Hippocampal formation (tissue), 2 donors: ENCODE measurements at regions not wholly inside any gene's neighbourhood (a gene's known extent, or its start where the extent isn't known, plus 50 kb on each side); places are given as distances from the start of the nearest gene placed in this dataset.
"Not testable (repeated sequence)": the region's sequence is repeated elsewhere in the genome, so short reads cannot be mapped to it uniquely, and the experiment has no call there.

ENCODE experiments used
- DNase-seq, 2 donors: peaks; one replicate each; lab custom pipeline; 2025; lab: John Stamatoyannopoulos, UW

DNA sequence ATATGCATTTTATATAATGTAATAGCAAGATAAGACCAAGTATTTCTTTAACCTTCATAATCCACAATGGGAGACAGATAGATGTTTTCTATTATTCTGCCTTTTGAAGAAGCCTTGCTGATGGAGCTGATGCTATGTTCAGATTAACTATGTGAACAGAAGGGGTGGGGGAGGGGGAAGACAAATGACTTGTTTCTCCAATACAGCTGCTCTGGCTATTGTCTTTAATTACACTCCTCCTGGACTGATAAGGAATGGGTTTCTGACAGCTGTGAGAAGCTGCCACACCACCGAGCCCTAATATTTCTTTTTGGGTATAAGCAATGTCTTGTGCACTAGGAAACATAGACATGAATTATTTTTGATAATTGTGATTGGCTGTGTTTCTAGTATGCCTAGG lies 62.0 kb downstream of the CAVIN4 start:
- no peak for DNase-seq

GRCh38 chr9:100640447-100641050 lies 62.7 kb downstream of the CAVIN4 start:
- no peak for DNase-seq

- no peak for DNase-seq
Observed at GRCh38 chr9:100641166-100641565, 63.3 kb downstream of the CAVIN4 start.

DNA sequence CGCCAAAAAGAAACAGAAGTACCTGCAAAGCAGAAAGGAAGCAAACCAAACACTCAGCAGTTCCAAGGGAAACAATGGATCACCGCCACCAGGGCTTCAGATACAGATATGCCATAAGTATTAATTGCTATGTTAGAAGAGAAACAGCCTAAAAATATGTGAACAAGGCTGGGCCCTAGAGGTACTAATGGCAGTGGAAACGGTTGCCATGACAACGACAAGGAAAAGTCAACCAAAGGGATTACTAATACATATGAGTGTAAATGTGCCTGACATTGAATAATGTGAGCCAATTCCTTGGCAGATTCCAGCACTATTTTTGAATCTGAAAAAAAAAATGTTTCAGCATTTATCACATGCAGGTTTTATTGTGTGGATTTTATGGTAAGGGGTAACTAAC lies 75.0 kb downstream of the CAVIN4 start:
- DNase-seq: no peak

- no peak for DNase-seq
Observed at GRCh38 chr9:100653643-100654334, 75.9 kb downstream of the CAVIN4 start.

- DNase-seq: not testable (repeated sequence)
Observed at GRCh38 chr9:100656851-100657250, 79.0 kb downstream of the CAVIN4 start.

DNA sequence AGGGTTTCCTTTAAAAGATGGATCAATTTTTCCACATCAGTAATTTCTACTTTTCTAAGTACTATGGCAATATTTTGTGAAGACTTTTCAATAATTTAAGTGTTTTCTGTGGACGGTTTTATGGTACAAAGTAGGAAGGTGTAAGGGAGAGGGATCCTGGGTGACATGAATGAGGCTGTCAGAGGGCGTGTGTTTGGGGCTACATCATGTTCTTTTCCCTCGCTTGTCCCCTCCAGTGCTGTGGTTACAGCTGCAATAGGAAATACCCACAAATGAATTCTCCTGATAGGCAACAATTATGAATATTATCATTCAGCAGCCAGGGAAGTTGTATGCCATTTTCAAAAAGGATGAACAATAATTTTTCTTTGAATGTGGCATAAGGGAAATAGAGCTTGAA lies 83.8 kb downstream of the CAVIN4 start:
- no peak for DNase-seq

- DNase-seq: no peak
Observed at GRCh38 chr9:100662122-100662521, 84.2 kb downstream of the CAVIN4 start.

DNA sequence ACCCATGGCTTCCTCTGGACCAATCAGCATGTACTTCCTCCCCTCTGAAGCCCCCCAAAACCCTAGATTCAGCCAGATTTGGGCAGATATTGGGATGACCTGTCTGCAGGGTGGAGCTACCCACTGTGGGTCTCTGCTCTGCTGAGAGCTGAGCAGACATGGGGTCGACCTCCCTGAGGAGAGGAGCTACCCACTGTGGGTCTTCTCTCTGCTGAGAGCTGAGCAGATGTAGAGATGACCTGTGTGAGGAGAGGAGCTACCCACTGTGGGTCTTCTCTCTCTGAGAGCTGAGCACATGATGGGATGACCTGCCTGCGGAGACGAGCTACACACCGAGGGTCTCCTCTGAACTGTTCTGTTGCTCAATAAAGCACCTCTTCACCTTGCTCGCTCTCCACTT lies 89.6 kb downstream of the CAVIN4 start:
- DNase-seq: no peak

GRCh38 chr9:100668024-100668423 lies 90.1 kb downstream of the CAVIN4 start:
- DNase-seq: no peak

DNA sequence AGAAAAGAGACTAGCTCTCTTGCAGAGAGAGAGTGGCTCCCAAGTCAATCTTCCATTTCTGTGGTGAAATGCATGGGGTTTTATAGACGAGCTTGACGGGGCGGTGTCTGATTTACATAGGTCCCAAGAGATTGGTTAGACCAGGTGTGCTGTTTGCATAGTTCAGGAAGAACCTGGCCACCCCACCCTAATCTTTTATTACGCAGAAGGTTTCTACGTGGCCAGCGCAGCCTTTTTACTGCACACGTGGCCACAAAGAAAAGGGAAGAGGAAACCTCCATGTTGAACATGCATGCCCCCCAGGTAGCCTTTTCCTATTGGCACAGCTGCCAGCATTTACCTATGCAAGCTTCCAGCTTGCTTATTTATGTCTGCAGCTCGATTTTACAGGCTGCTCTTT lies 92.1 kb downstream of the CAVIN4 start:
- no peak for DNase-seq

- DNase-seq: no peak
Observed at GRCh38 chr9:100670719-100671118, 92.8 kb downstream of the CAVIN4 start.

- no peak for DNase-seq
Observed at GRCh38 chr9:100671898-100672297, 94.0 kb downstream of the CAVIN4 start.

GRCh38 chr9:100673249-100673648 lies 95.4 kb downstream of the CAVIN4 start:
- DNase-seq: no peak

DNA sequence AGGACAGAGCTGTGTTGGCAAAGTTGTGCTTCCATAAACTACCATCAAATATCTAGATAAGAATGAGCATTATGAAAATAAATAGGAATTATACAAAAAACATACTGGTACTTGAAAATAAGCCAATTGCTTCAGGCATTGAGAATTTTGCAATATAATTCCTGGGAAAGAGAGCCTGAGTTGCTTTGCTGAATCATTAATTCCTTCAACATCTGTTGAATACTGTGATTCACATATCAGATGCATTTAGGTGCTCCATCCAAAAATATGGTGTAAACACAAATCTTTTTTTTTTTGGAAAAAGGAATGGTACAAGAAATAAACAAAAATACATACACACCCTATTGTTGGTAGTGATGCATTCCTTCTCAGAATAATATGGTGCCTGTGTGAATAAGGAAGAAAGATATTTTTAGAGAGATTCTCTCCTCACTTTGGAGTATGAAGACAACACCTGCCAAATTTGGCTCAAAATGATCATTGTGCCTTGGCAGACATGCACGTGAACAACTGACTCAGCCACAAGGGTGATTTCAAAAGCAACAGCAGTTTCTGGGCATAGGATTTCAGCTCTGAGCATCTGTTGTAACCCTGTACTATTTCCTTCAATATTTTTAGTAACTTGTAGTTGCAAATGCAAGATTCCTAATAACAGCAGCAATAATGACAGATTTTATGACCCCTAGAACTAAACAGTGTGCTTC lies 96.7 kb downstream of the CAVIN4 start:
- DNase-seq: no peak

DNA sequence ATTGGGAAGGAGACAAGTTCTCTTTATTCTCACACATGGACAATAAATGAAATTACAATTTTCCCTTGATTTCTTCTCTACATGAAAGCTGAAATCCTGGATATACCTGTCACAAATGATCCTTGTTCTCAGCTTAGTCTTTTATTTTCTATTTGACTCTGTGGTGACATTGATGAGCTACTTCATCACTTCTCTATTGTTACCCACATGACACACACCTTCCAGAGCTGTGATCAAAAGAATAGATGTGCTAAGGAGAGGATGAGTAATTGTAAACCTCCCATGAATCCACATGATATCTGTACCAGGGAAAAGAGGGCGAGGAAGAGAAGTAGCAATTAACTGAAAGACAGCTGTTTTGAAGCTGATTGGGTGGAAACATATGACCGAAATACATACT lies 102.0 kb downstream of the CAVIN4 start:
- no peak for DNase-seq

DNA sequence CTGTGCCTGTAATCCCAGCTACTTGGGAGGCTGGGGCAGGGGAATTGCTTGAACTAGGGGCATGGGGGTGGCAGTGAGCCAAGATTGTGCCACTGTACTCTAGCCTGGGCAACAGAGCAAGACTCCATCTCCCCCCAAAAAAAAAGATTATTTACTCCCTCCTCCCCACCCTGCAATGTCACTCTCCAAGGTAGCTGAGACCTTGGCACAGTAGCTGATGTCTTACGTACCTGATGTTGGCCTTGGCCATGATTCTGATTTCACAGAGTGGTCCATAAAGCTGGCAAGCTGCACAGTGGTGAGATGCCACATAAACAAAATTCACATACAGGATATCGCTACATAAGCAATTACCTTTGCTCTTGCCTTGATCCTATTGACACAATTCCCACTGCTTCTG lies 108.5 kb downstream of the CAVIN4 start:
- DNase-seq: no peak

DNA sequence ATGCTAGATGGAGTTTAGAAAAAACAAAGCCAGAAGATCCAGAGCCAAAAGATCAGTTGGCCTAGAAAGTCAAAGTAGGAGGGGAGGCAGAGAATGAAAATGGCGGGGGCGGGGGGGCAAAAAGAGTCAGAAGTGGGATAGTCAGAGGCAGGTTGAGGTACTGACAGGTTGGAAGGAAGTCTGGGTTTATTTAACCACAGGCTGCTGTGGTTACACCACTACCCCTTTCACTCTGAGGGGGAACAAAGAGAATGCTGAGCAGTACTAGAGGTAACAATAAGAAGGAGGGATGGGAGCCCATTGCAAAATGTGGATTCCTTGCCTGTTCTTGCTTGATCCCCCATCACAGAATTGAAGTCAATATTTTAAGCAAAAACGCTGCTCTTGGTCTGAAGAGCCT lies 111.8 kb downstream of the CAVIN4 start:
- no peak for DNase-seq

- DNase-seq: no peak
Observed at GRCh38 chr9:100690438-100690837, 112.6 kb downstream of the CAVIN4 start.

DNA sequence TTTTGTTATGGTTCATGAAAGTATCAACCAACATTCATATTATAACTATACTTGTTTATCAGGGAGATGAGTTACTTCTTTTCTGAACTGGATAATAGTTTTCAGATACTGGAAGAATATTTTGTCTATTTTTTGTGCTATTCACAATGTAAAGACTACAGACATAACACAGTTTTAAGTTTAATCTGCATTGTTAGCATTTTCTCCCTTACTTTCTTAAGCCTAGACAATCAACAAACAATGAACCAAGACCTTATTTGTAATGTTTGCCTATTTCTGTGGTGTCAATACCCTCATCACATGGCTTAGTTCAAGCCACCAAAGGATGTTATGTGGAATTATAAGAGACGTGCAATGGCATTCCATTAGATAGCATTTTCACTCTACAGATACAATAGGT lies 119.5 kb downstream of the CAVIN4 start:
- DNase-seq: no peak

DNA sequence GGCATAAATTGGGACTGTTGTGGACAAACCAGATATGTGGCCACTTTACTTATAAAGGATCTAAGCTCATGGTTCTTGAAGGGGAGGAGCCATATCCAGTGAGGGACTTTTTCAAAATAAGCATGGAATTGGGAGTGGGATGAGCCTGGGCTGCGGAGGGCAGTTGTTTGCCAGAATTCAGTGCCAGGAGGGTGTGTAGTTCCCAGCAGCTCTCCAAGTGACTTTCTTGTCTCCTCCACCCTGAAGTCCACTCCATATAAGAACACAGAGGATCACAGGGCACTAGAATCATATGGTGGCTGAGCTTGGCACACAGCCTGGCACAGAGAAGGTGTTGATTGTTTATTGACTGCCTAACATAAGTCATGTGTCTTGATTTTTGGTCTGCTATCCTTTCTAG lies 121.1 kb downstream of the CAVIN4 start:
- no peak for DNase-seq

- no peak for DNase-seq
Observed at GRCh38 chr9:100699668-100700067, 121.8 kb downstream of the CAVIN4 start.

- DNase-seq: peak; percentile 2 to 4
Observed at GRCh38 chr9:100700689-100701318, 122.9 kb downstream of the CAVIN4 start.
